ENCODE measurements at regions not wholly inside any gene's neighbourhood (a gene's known extent, or its start where the extent isn't known, plus 50 kb on each side); places are given as distances from the start of the nearest gene placed in this dataset.

DNA sequence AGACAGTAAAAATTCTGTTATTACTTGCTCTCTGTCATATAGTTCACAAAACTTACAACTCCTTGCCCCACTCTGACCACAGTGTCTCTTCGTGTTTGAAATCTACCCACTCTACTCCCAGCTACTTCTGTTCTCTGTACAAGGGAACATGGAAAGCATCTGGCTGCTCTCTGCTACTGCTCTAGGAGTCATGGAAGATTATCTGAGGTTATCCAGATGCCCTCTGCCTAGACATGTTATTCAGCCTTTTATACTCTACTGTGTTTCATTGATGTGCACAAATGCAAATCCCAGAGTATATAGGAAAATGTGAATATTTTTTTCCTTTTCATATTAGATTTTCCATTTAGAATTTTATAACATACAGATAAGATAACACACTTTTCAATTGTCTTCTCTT is 1525.6 kb downstream of the MAT2B start:
- TF ChIP-seq, protein P1, sequence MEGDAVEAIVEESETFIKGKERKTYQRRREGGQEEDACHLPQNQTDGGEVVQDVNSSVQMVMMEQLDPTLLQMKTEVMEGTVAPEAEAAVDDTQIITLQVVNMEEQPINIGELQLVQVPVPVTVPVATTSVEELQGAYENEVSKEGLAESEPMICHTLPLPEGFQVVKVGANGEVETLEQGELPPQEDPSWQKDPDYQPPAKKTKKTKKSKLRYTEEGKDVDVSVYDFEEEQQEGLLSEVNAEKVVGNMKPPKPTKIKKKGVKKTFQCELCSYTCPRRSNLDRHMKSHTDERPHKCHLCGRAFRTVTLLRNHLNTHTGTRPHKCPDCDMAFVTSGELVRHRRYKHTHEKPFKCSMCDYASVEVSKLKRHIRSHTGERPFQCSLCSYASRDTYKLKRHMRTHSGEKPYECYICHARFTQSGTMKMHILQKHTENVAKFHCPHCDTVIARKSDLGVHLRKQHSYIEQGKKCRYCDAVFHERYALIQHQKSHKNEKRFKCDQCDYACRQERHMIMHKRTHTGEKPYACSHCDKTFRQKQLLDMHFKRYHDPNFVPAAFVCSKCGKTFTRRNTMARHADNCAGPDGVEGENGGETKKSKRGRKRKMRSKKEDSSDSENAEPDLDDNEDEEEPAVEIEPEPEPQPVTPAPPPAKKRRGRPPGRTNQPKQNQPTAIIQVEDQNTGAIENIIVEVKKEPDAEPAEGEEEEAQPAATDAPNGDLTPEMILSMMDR (IDR thresholded peaks at IDR 0.05) = no peak
- no peak for TF ChIP-seq POLR2A (IDR thresholded peaks at IDR 0.05)
